HG03139 (cell line): ENCODE measurements at regions not wholly inside any gene's neighbourhood (a gene's known extent, or its start where the extent isn't known, plus 50 kb on each side); places are given as distances from the start of the nearest gene placed in this dataset.
"Not testable (repeated sequence)": the region's sequence is repeated elsewhere in the genome, so short reads cannot be mapped to it uniquely, and the experiment has no call there.

Source experiments
- ATAC-seq: cut with Tn5 transposase; IDR thresholded peaks from one replicate; pipeline ENCODE4 v1.9.1; 2021; ENCODE audit not compliant: unreplicated experiment

DNA sequence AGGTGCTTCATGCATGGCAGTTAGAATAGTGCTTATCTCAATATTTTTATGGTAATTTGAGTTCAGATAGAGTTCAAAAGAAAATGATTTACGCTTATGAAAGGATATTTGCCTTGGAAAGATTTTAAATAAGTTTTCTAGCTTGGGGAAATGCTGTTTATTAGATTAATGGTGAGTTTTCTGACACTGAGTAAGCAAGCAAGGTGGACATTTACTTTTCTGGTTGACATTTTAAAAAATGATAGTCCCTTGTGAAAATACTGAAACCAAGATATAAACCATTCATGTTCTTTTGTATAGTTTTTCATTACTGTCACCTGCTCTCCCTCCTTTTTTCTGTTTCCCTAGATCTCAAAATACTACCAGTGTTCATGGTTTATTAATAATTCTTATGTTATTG, 1034.8 kb upstream of the SPRY2 start:
- ATAC-seq: no peak

DNA sequence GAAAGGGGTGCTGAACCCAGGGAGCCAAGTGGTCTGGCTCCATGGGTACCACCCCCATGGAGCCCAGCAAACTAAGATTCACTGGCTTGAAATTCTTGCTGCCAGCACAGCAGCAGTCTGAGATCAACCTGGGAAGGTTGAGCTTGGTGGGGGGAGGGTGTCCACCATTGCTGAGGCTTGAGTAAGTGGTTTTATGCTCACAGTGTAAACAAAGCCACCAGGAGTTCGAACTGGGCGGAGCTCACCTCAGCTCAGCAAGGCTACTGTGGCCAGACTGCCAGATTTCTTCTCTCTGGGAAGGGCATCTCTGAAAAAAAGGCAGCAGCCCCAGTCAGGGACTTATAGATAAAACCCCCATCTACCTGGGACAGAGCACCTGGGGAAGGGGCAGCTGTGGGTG, 1021.8 kb upstream of the SPRY2 start:
- ATAC-seq: not testable (repeated sequence)

DNA sequence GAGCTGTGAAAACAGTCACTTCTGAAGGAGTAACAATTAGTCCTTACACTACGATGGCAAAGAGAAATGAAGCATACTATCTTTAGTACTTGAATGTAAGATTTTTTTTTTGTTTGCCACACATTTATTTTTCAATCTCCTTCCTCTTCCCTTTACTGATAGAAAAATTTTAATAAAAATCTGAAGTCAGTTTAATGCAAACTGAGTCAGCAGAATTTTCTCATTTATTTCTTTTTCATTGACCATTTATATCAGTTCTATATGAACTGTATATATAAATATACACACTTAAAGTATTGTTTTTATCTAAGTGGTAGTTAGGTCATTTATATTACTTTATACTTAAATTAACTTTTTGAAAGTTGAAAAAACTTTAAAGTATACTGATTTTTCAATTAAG, 1009.1 kb upstream of the SPRY2 start:
- no peak for ATAC-seq

DNA sequence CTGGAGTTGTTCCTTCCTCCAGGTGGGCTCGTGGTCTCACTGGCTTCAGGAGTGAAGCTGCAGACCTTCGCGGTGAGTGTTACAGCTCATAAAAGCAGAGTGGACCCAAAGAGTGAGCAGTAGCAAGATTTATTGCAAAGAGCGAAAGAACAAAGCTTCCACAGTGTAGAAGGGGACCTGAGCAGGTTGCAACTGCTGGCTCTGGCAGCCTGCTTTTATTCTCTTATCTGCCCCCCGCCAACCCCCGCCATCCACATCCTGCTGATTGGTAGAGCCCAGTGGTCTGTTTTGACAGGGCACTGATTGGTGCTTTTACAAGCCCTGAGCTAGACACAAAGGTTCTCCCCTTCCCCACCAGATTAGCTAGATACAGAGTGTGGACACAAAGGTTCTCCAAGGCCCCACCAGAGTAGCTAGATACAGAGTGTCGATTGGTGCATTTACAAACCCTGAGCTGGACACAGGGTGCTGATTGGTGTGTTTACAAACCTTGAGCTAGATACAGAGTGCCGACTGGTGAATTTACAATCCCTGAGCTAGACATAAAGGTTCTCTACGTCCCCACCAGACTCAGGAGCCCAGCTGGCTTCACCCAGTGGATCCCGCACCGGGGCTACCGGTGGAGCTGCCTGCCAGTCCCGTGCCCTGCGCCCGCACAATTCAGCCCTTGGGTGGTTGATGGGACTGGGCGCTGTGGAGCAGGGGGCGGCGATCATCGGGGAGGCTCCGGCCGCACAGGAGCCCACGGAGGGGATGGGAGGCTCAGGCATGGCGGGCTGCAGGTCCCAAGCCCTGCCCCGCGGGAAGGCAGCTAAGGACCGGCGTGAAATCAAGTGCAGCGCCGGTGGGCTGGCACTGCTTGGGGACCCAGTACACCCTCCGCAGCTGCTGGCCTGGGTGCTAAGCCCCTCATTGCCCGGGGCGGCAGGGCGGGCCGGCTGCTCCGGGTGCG, 999.5 kb upstream of the SPRY2 start:
- ATAC-seq: not testable (repeated sequence)

DNA sequence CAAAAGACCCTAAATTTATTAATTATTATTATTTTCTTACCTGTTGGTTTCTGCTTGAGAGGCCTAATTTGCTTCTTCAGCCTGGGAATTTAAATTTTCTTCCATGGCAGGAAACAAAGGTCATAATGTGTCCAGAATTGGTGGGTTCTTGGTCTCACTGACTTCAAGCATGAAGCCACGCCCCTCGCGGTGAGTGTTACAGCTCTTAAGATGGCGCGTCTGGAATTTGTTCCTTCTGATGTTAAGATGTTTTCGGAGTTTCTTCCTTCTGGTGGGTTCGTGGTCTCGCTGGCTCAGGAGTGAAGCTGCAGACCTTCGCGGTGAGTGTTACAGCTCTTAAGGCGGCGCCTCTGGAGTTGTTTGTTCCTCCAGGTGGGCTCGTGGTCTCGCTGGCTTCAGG, 998.7 kb upstream of the SPRY2 start:
- ATAC-seq: not testable (repeated sequence)

DNA sequence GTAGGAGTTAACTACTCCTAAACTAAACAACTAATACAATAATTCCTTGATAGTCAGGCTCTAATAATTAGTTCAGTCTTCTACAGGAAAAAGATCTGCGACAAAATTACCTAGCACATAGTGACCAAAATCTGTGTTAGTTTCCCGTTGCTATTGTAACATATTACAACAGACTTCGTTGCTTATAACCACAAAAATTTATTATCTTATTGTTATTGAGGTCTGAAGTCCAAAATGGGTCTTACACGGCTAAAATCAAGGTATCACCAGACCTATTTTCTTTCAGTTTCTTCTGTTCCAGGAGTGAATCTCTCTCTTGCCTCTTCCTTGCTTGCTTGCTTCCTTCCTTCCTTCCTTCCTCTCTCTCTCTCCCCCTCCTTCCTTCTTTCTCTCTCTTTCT, 993.6 kb upstream of the SPRY2 start:
- ATAC-seq: no peak

DNA sequence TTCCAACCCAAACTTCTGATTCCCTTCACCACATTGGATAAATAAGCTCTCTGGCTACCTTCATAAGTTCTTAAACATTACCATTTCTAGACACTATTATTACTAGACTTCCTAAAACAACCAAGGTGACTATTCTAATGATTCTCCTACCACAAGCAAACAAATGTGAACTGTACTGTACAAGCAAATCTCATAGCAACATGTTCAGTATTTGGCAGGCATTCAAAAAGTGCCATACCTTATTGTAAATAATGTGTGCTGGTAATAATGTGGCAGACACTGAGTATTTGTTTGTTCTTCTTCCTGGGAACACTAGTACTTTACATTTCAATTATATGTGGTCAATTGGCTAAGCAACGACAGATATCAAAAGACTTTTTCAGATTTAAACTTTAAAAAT, 986.0 kb upstream of the SPRY2 start:
- ATAC-seq: no peak

DNA sequence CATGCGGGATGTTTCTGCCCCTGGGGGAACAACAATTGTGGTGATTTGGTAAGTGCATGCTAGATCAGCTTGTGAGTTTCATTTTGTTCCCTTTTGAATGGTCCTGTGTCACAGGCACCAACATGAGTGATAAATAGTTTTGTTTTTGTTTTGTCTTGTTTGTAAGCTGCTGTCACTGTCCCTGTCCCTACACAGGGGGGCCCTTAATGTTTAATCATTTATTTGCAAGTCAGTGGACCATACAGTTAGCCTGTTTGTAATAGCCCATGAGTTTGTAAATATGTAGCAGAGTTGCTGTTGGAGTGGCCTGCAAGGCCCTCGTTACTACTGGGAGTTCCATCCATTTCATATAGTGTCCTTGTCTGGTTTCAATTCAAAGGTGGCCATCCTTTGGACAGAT, 979.6 kb upstream of the SPRY2 start:
- no peak for ATAC-seq

DNA sequence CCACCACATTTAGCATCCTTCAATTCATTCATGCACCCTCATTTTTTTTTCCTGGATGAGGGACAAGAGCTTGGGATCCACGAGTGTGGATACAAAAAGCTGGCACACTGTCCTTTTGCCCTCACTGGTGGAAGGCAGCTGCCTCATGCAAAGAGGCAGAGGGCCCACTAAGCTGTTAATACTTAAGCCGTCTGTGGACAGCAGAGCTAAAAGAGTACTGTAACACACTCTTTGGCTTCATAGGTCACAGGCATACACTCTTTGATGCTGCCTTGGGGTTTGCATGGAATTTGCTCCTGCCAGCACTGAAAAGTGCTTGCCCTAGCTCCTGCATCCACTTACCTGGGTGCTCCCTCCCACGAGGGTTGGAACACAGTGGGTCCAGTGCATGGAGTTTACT, 978.4 kb upstream of the SPRY2 start:
- no peak for ATAC-seq

DNA sequence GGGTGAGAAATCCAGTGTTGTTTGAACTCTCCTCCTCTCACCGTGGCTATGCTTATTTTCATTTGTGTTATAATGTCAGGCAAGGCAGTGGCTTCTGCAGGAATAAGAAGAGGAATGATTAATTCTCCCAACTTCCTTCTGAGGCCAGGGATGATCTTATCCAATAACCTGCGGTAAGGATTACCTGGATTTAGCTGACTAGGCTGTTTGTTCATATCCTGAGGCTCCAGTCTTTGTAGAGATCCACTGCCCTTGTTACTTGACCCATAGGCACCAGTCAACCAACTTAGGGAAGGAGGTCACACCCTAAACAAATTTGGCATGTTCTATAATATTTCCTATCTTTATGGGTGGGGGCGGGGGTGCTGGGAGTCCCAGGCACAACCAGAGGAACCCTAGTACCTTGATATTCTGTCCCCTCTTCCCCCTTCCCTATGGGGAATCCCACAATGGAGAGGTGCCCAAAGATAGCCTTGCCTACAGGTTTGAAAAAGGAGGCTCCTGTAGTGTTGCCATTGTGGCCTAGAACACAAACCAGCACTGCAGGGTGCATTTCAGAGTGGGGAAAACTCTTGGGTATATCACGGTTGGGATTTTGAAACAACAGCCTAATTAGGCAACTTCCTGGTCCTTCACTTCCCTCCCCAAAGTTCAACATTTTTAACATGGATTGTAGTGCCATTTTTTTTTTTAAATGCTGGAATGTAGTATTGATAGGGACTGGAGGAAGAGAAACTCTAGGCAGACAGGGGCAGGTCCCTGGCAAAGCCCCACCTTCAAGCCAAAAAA, 977.5 kb upstream of the SPRY2 start:
- ATAC-seq: no peak

DNA sequence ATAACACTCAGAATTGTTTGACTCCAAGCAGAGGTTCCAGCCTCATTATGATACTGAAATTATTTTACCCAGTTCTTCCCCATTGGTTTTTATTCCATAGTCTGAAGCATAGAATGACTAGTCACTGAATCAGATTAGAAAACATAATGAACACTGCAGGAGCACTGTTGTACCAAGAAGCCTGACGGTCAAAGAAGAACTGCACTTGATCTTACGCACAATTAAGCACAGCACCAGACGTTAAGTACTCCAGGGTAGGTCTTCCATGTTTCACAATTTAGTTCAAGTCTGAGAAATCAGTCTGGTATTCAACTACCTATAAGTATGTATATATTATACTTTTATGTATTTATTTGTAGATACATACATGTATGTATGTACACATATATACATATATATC, 973.5 kb upstream of the SPRY2 start:
- ATAC-seq: no peak

DNA sequence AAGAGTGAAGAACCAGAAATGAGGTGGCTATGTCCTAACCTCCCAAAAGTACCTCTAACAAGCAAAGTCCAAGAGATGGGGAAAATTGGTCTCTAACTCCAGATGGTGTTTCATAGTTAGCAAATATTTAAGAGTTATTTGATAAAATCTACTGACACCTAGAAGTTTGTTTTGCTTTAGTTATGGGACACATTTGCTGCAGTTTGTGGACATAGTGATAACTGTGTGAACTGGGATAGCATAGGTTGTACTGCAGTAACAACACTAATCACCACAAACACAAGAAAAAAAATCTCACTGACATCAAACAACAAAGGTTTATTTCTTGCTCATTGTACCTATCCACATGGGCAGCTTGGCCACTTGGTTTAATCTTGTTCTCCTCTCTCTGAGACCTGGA, 965.0 kb upstream of the SPRY2 start:
- no peak for ATAC-seq

DNA sequence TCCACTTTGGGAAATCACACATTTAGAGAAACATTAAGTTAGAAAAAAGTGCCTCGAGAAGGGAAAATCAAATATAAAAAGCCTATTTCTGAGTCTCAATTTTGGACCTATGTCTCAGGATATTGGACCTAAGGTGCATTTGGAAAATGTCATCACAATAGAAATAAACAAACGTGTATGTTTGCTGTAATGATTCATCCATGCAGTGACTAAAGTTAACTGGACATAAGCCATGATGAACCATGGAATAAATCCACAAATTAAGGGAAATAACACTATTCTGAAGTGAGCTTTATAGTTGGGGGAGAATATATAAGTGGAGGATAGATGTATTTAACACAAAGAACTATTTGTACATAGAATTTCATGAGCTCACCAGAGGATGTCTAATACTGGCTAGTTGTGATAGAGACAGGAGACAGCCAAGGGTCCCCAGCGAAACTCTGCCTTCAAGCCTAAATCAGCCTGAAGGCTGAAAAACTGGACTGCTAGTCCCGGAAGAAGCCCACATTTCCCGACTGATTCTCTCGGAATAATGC, 963.3 kb upstream of the SPRY2 start:
- ATAC-seq: no peak

DNA sequence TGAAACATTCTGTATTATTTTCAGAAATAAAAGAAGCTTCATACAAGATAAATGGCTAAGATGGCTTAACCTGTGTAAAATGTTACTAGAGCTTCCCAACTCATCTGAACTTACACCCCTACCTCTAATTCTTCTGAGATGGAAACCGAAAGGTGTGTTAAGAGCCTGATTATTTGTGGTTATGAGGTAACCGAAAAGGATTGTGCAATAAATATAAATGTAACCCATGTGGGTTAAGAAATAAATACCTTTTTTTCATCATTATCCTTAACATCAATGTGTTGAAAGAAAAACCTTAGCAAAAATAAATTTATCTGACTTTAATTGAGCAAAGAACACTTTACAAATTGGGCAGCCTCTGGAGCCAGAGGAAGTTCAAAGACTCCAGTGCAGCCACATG, 961.8 kb upstream of the SPRY2 start:
- no peak for ATAC-seq

DNA sequence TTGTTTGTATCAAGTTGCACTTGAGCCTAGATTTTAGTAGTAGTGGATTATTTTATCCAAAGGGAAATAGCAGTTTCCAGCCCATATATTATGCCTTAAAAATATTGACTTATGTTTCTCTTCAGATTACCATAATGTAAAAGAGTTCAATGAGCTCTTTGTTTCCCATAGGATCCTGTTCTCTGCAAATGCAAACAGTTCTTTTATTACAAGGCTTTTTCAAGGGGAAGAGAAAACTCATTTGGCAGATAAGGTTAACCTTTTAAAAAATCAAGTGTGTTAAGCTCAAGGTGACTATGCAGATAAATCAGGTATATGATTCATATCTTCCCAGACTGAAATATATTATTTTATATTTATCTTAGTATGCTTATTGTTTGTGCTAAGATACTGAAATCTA, 961.2 kb upstream of the SPRY2 start:
- no peak for ATAC-seq

DNA sequence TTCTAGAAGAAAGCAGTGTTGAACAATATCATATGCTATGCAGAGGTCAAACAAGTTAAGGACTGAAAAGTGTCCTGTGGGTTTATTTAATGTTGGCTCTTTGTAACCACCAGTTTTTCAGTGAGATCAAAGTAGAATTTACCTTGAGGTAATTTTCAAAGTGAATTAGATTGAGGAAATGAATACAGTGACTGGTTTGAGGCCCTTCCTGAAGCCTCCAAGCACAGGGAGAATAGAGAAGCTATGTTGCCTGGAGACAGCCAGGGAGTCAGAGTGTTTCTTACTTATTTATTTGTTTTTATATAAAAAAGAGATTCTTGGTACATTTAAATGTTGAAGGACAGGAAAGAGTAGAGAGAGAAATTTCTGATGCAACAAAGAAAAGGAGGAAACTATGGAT, 954.3 kb upstream of the SPRY2 start:
- ATAC-seq: no peak

DNA sequence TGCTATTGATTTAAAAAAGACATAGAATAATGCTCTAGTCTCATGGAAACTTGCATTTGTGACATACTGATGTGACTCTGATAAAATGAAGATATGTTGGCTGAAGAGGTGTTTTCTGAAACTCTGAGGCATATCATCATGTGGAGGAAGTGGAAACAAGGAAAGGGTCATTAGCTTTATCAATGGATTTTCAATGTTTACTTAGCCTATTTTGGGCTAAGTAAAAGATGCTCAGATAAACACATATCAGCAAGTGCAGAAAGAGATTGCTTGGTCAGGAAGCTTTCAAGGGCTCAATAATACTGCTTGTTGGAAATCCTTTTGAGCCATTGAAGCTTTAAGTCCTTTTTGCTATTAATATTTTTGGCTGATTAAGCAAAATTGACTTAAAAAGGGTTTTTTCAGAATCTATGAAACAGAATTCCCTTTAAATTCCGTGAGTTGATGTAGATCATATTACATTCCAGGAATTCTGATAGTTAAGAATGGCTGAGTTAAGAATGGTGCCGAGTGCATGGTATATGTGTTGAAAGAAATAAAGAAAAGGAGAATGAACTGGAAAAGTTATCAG, 952.8 kb upstream of the SPRY2 start:
- ATAC-seq: no peak

DNA sequence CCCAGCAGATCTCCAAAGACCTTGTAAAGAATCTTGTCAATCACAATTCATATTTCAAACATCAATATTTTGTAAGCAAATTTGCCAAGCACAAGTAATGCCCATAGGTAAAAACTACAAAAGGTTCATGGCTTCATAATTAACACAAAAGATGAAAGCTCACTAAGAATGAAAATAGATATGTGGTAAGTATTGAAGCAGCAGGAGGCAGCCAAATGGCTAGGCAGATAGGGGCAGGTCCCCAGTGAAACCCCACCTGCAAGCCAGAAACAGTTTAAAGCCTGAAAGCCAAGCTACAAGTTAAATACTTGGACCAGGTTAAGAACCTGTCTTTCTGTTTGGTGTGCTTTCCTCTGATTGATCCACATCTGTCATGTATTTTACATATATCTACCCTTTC, 942.6 kb upstream of the SPRY2 start:
- no peak for ATAC-seq

DNA sequence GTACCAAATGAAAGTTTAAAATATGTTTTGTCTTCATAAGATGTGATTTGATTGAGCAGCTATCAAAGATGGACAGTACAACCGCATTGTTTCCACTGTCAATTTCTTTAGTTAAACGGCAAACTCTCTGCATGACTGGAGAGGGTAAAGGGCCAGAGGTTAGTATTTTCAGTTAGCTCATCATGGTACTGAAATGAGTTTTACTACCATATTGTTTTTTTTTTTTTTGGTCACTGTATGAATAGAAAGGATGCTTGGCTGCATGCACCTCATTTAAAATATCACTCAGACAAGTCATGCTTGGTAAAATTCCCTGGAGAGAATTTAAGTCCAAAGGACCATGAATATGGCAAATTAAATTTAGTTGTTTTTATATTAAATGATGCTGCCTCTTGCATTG, 942.1 kb upstream of the SPRY2 start:
- no peak for ATAC-seq

DNA sequence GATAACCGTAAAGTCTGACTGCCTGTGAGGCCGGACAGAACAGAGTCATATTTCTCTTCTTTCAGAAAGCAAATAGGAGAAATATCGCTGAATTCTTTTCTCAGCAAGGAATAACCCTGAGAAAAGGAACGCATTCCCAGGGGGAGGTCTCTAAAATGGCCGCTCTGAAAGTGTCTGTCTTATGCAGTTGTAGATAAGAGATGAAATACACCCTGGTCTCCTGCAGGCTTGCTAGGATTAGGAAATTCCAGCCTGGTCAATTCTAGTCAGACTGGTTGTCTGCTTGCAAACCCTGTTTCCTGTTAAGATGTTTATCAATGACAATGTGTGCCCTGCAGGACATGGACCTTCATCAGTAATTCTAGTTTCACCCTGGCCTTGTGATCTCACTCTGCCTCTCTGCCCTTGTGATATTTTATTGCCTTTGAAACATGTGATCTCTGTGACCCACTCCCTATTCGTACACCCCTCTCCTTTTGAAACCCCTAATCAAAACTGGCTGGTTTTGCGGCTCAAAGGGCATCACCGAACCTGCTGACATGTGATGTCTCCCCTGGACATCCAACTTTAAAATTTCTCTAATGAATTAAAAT, 934.8 kb upstream of the SPRY2 start:
- no peak for ATAC-seq

DNA sequence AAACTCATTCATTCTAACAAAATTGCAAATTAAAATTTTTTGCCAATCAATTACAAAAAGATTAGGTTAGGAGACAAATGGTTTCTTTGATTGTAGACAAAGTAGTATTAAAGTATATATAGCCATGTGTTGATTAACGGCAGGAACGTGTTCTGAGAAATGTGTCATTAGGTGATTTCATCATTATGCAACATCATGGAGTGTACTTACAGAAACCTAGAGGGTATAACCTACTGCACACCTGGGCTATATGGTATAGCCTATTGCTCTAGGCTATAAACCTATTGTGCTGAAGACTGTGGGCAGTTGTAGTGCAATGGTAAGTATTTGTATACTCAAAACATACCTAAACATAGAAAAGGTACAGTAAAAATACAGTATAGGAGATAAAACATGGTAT, 906.8 kb upstream of the SPRY2 start:
- no peak for ATAC-seq
